ENCODE measurements at regions not wholly inside any gene's neighbourhood (a gene's known extent, or its start where the extent isn't known, plus 50 kb on each side); places are given as distances from the start of the nearest gene placed in this dataset.

DNA sequence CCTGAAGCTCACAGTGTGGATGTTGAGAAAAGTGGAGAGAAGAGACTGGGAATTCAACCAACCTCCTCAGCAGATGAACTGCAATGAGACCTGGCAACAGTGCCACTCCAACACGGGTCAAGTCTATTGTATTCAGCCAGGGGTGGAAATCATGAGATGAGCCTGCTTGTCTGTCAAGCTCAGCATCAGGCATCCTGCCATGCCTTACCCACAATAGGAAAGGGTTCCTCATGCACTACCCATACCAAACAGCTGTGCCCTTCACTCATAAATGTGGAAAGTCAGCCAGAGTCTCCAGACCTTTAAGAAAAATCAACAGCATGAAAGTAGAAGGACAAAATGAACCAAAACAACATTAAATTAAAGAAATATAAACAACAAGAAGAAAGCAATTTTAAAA, 542.1 kb downstream of the EPHB1 start:
- H3K9me3 ChIP-seq (ENCODE audit: low read depth, low read length), result no peaks in the 10 kb centered on the region
- no peak overlapping the region for H3K9ac ChIP-seq (ENCODE audit: insufficient read length)
- no peak overlapping the region for H3K4me3 ChIP-seq
- no peaks in the 10 kb centered on the region for H3K36me3 ChIP-seq (ENCODE audit: insufficient read depth, low read length)
- no peak overlapping the region for H3K27ac ChIP-seq
- TF ChIP-seq FOXP2 (optimal IDR thresholded peaks at IDR 0.05; ENCODE audit: control extremely low read depth, extremely low read length, insufficient read depth), result no peak
- no peak for TF ChIP-seq POLR2AphosphoS5 (IDR thresholded peaks at IDR 0.05; ENCODE audit: borderline replicate concordance, low read depth, low read length)
- no peak for TF ChIP-seq EZH2 (IDR thresholded peaks at IDR 0.05)
- DNase-seq (ENCODE audit: low read depth, low spot score), result no peak

DNA sequence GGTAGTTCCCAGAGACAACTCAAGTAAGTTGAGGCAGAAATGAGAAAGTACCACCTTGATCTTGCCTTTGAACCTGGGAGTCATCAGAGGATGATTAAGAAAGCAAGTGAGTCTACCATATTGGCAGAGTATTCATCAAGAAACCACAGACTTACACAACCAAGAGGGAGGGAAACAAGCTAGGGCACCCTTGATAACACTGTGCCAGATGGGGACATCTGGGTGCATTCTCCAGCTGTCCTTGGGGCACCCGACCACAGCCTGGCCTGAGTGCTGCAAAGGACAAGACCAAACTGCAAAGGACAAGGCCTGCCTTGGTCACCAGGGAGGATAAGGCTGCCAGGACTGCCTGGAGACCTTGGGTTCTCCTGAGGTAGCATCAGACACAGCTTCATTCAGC, 553.6 kb downstream of the EPHB1 start:
- H3K36me3 ChIP-seq (ENCODE audit: insufficient read depth, low read length), result no peaks in the 10 kb centered on the region
- TF ChIP-seq POLR2AphosphoS5 (IDR thresholded peaks at IDR 0.05; ENCODE audit: borderline replicate concordance, low read depth, low read length) (no peak), FOXP2 (optimal IDR thresholded peaks at IDR 0.05; ENCODE audit: control extremely low read depth, extremely low read length, insufficient read depth) (no peak), EZH2 (IDR thresholded peaks at IDR 0.05) (no peak)
- DNase-seq (ENCODE audit: low read depth, low spot score), result no peak
- H3K4me3 ChIP-seq, result no peak overlapping the region
- no peak overlapping the region for H3K27ac ChIP-seq
- H3K9me3 ChIP-seq (ENCODE audit: low read depth, low read length), result no peaks in the 10 kb centered on the region
- H3K9ac ChIP-seq (ENCODE audit: insufficient read length), result no peak overlapping the region

DNA sequence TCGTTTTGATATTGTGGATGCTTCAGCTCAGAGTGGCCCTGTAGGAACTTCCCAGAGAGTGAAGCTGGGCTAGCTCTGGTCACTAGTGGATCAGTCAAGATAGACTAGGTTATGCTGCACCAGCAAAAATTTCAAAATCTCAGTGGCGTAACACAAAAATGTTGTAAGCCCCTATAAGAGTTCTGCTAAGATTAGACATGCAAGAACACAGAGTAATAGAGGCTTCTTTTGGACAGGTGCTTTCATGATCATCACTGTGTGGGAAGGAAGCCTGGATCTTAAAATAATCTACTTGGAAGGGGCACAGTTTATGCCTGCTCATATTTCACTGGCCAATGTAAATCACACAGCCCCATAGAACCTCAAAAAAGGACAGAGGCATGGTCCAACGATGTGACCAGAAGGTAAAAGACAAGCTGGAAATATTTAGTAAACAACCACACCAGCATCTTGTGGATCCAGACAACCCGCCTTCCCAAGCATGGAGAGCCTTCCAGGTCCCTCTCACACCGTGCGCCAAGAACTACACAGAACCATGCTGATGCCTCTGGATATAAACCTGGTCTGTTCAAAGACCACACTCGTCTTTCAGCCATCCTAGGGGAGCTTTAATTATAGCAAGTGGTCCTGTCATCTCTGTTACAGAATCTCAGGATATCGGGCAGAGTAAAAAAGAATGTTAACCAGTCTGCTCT, 554.3 kb downstream of the EPHB1 start:
- Histone ChIP-seq H3K9me3 (ENCODE audit: low read depth, low read length) (no peaks in the 10 kb centered on the region), H3K4me3 (no peak overlapping the region), H3K27ac (no peak overlapping the region), H3K9ac (ENCODE audit: insufficient read length) (no peak overlapping the region), H3K36me3 (ENCODE audit: insufficient read depth, low read length) (no peaks in the 10 kb centered on the region)
- TF ChIP-seq POLR2AphosphoS5 (IDR thresholded peaks at IDR 0.05; ENCODE audit: borderline replicate concordance, low read depth, low read length) (no peak), EZH2 (IDR thresholded peaks at IDR 0.05) (no peak), FOXP2 (optimal IDR thresholded peaks at IDR 0.05; ENCODE audit: control extremely low read depth, extremely low read length, insufficient read depth) (no peak)
- no peak for DNase-seq (ENCODE audit: low read depth, low spot score)

DNA sequence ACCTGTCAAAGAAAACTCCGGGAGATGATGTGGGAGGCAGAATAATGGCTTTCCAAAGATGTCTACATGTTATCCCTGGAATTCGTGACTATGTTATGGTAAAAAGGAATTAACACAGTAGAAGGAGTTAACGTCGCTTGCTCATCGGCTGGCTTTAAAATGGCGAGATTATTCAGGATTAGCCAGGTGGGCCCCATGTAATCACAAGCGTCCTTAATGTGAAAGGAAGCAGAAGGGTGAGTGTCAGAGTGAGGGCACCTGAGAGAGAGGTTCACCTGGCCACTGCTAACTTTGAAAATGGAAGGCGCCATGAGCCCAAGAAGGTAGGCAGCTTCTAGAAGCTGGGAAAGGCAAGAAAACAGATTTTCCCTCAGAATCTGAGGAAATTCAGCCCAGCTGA, 557.2 kb downstream of the EPHB1 start:
- no peak for TF ChIP-seq FOXP2 (optimal IDR thresholded peaks at IDR 0.05; ENCODE audit: control extremely low read depth, extremely low read length, insufficient read depth)
- TF ChIP-seq POLR2AphosphoS5 (IDR thresholded peaks at IDR 0.05; ENCODE audit: borderline replicate concordance, low read depth, low read length), result no peak
- no peak for TF ChIP-seq EZH2 (IDR thresholded peaks at IDR 0.05)
- Histone ChIP-seq H3K27ac (no peak overlapping the region), H3K9me3 (ENCODE audit: low read depth, low read length) (no peaks in the 10 kb centered on the region), H3K36me3 (ENCODE audit: insufficient read depth, low read length) (no peaks in the 10 kb centered on the region), H3K9ac (ENCODE audit: insufficient read length) (no peak overlapping the region), H3K4me3 (no peak overlapping the region)
- DNase-seq (ENCODE audit: low read depth, low spot score), result no peak

DNA sequence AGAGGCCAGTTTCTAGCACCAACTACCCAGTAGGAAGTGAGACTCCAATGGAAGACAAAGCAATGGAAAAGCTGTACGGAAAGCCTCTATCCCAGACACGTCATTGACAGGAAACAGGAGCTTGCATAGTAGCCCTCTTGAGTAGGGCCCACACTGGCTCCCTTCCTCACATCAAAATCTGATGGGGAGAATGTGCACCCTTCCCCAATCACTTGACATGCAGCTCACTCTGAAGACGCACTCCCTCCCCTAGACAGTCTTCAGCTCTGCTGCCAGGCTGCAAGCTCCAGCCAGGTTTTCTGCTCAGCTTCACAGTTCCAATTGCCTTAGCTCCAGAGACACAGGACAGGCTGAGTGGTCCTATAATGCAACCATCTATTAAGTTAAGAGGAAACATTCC, 567.8 kb downstream of the EPHB1 start:
- TF ChIP-seq POLR2AphosphoS5 (IDR thresholded peaks at IDR 0.05; ENCODE audit: borderline replicate concordance, low read depth, low read length) (no peak), FOXP2 (optimal IDR thresholded peaks at IDR 0.05; ENCODE audit: control extremely low read depth, extremely low read length, insufficient read depth) (no peak), EZH2 (IDR thresholded peaks at IDR 0.05) (no peak)
- no peak overlapping the region for H3K4me3 ChIP-seq

DNA sequence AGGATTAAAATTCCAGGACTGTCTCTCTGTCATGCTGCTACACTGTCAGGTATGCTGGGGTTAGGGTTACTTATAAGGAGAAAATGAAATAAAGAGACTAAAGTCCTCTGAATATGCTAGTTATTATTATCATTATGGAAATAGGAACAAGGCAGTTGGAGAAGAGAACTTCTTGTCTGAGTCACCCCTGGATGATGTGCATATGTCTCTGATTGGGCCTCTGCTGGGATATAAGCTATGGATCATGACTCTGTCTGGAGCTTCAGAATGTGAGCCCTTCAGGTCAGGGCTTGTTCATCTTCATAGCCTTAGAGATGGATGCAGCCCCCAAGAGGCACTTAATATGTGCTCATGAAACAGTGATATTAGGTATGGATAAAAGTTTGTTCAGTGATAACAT, 569.6 kb downstream of the EPHB1 start:
- TF ChIP-seq POLR2AphosphoS5 (IDR thresholded peaks at IDR 0.05; ENCODE audit: borderline replicate concordance, low read depth, low read length), result no peak
- no peak for TF ChIP-seq FOXP2 (optimal IDR thresholded peaks at IDR 0.05; ENCODE audit: control extremely low read depth, extremely low read length, insufficient read depth)
- TF ChIP-seq EZH2 (IDR thresholded peaks at IDR 0.05), result no peak
- H3K27ac ChIP-seq, result no peak overlapping the region

More for the DNA sequence above, 567.8 kb downstream of the EPHB1 start:
- Histone ChIP-seq H3K9ac (ENCODE audit: insufficient read length) (no peak overlapping the region), H3K27ac (no peak overlapping the region), H3K36me3 (ENCODE audit: insufficient read depth, low read length) (no peaks in the 10 kb centered on the region), H3K9me3 (ENCODE audit: low read depth, low read length) (no peaks in the 10 kb centered on the region)
- no peak for DNase-seq (ENCODE audit: low read depth, low spot score)

DNA sequence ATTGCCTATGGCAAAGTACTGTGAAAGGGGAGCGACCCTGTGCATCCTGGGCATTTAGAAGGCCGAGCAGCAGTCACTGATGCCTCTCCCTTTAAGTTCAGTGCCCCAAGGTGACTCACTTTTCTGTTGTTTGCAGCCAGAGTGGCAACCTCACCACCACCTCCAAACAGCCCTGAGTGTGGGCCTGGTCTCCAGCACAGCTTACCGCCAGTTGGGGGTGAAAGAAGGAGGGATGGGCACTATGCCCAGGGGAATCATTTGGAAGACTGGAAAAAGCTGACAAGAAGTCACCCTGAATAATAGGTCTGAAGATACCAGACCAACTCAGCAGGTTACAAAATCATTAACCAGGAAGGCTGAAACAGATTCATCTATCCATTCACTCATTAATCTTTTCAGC, 571.8 kb downstream of the EPHB1 start:
- DNase-seq (ENCODE audit: low read depth, low spot score), result no peak
- no peak overlapping the region for H3K4me3 ChIP-seq
- H3K9me3 ChIP-seq (ENCODE audit: low read depth, low read length), result no peaks in the 10 kb centered on the region
- no peak overlapping the region for H3K27ac ChIP-seq
- H3K9ac ChIP-seq (ENCODE audit: insufficient read length), result no peak overlapping the region
- TF ChIP-seq FOXP2 (optimal IDR thresholded peaks at IDR 0.05; ENCODE audit: control extremely low read depth, extremely low read length, insufficient read depth) (no peak), POLR2AphosphoS5 (IDR thresholded peaks at IDR 0.05; ENCODE audit: borderline replicate concordance, low read depth, low read length) (no peak), EZH2 (IDR thresholded peaks at IDR 0.05) (no peak)
- no peaks in the 10 kb centered on the region for H3K36me3 ChIP-seq (ENCODE audit: insufficient read depth, low read length)

More for the DNA sequence above, 569.6 kb downstream of the EPHB1 start:
- H3K9me3 ChIP-seq (ENCODE audit: low read depth, low read length), result no peaks in the 10 kb centered on the region
- H3K4me3 ChIP-seq, result no peak overlapping the region
- no peaks in the 10 kb centered on the region for H3K36me3 ChIP-seq (ENCODE audit: insufficient read depth, low read length)
- no peak overlapping the region for H3K9ac ChIP-seq (ENCODE audit: insufficient read length)
- no peak for DNase-seq (ENCODE audit: low read depth, low spot score)

DNA sequence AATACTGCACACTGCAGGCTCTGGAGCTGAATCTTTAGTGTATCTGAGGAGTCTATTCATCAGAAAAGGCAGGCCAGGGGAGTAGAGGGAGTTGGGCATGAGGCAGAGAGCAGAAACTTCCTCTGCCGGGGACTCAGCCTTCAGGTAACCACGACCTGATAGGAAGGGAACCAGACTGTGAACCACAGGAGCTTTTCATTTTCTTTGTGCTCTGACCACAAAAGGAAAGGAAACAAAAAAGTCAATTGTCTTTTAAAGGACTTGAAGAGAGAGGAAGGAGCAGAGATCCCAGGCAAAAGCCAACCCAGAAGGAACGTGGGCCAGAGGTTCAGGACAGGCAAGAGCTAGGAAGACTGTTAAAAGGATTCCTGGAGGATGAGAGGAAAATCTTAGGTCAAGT, 573.3 kb downstream of the EPHB1 start:
- Histone ChIP-seq H3K9ac (ENCODE audit: insufficient read length) (no peak overlapping the region), H3K4me3 (no peak overlapping the region), H3K27ac (no peak overlapping the region), H3K9me3 (ENCODE audit: low read depth, low read length) (no peaks in the 10 kb centered on the region), H3K36me3 (ENCODE audit: insufficient read depth, low read length) (no peaks in the 10 kb centered on the region)
- no peak for DNase-seq (ENCODE audit: low read depth, low spot score)
- TF ChIP-seq FOXP2 (optimal IDR thresholded peaks at IDR 0.05; ENCODE audit: control extremely low read depth, extremely low read length, insufficient read depth), result no peak
- TF ChIP-seq POLR2AphosphoS5 (IDR thresholded peaks at IDR 0.05; ENCODE audit: borderline replicate concordance, low read depth, low read length), result no peak
- no peak for TF ChIP-seq EZH2 (IDR thresholded peaks at IDR 0.05)

DNA sequence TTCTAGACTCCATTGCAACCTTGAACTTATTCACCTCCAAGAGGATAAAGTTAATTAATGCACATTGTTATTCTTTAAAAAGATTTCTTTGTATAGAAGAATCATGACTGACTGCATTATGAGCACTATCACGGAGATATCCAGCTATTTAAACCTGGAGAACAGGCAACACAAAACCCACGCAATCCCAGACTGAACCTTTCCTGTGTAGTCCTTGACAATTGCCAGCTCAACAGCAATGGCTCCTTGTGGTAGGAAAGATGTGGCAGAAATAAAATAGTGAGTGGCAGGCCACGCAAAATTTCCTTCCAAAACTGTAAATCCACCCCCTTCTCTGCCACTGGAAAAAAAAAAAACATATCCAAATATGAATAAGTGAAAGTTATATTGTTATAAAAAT, 573.7 kb downstream of the EPHB1 start:
- DNase-seq (ENCODE audit: low read depth, low spot score), result no peak
- no peak for TF ChIP-seq EZH2 (IDR thresholded peaks at IDR 0.05)
- Histone ChIP-seq H3K9me3 (ENCODE audit: low read depth, low read length) (no peaks in the 10 kb centered on the region), H3K36me3 (ENCODE audit: insufficient read depth, low read length) (no peaks in the 10 kb centered on the region), H3K9ac (ENCODE audit: insufficient read length) (no peak overlapping the region), H3K4me3 (no peak overlapping the region), H3K27ac (no peak overlapping the region)

Data from SK-N-MC (cell line).